HG02840 (cell line): ENCODE measurements at regions not wholly inside any gene's neighbourhood (a gene's known extent, or its start where the extent isn't known, plus 50 kb on each side); places are given as distances from the start of the nearest gene placed in this dataset.

ENCODE experiments used
- ATAC-seq: cut with Tn5 transposase; IDR thresholded peaks from one replicate; pipeline ENCODE4 v1.9.1; 2021; ENCODE audit warnings: mild to moderate bottlenecking, moderate library complexity, moderate number of reproducible peaks; ENCODE audit not compliant: unreplicated experiment, low FRiP score

GRCh38 chr6:92752114-92752513, 667.2 kb downstream of the EPHA7 start:
- ATAC-seq: no peak

DNA sequence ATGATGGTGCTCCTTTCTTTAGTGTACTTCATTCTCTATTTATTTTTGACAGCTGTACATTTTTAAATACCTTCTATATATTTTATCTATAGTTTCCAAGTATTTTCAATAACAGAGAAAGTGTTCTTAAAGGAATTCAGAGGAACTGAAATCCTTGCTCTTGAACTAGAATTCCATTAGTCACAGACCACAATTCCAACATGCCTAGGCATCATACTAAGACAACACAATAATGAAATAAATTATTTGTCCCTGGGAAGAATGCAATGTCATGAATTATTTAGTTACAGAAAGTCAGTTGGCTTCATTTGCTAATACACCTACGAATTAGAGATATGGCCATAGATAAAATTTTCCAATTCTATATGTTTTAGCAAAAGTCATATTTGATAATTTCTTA, 671.2 kb downstream of the EPHA7 start:
- ATAC-seq: no peak

DNA sequence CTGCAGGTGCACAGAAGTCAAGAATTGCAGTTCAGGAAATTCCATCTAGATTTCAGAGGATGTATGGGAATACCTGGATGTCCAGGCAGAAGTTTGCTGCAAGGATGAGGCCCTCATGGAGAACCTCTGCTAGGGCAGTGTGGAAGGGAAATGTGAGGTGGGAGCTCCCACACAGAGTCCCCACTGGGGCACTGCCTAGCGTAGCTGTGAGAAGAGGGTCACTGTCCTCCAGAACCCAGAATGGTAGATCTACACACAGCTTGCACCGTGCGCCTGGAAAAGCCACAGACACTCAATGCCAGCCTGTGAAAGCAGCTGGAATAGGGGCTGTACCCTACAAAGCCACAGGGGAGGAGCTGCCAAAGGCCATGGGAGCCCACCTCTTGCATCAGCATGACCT, 681.4 kb downstream of the EPHA7 start:
- no peak for ATAC-seq

DNA sequence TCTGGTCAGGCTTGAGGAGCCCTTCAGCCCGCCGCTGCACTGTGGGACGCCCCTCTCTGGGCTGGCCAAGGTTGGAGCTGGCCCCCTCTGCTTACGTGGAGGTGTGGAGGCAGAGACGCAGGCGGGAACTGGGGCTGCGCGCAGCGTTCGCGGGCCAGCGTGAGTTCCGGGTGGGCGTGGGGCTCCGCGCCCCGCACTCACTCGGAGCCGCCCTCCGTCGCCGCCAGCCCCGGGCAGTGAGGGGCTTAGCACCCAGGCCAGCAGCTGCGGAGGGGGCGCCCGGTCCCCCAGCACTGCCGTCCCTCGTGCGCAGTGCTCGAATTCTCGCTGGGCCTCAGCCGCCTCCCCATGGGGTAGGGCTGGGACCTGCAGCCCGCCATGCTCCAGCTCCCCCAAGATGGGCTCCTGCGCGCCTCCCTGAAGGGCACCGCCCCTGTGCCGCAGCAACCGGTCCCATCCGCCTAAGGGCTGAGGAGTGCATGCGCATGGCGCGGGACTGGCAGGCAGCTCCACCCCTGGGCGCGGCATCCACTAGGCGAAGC, 695.9 kb downstream of the EPHA7 start:
- no peak for ATAC-seq

- no peak for ATAC-seq
These were observed 699.6 kb downstream of the EPHA7 start for GRCh38 chr6:92719773-92720172.

- no peak for ATAC-seq
These were observed 702.7 kb downstream of the EPHA7 start for GRCh38 chr6:92716638-92717037.

- ATAC-seq: no peak
These were observed 703.4 kb downstream of the EPHA7 start for GRCh38 chr6:92715991-92716390.

DNA sequence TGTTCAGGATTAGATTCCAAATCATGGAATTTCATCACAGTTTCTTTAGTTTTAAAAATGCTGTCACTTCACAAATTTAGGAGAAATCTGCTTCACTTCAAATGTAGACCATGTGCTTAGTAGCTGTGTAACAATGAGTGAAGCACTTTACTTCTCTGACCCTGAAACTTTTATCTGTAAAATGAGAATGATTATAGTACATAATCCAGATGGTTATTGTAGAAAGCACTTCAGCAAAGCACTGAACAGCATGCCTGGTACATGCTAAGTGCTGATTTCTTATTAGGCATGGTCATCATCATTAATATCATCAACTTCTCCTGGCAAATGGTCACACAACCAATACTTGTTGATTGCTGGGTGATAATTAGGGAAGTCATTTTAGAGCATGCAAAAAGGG, 705.0 kb downstream of the EPHA7 start:
- no peak for ATAC-seq

- peak; percentile 89 for ATAC-seq
These were observed 709.3 kb downstream of the EPHA7 start for GRCh38 chr6:92710048-92710447.

DNA sequence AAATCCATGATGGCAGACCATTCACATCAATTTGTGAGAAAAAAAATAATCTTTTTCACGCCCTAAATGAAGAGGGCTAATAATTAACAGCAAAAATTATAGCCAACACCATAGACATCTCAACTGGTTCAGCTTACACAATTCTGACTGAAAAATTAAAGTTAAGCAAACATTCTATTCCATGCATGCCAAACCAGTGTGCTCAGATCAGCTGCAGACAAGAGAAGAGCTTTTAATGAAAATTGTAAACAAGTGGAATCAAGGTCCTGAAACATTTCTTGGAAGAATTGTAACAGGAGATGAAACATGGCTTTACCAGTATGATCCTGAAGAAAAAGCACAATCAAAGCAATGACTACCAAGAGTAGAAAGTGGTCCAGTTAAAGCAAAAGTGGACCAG, 710.4 kb downstream of the EPHA7 start:
- ATAC-seq: no peak

GRCh38 chr6:92708270-92708669, 711.1 kb downstream of the EPHA7 start:
- no peak for ATAC-seq

DNA sequence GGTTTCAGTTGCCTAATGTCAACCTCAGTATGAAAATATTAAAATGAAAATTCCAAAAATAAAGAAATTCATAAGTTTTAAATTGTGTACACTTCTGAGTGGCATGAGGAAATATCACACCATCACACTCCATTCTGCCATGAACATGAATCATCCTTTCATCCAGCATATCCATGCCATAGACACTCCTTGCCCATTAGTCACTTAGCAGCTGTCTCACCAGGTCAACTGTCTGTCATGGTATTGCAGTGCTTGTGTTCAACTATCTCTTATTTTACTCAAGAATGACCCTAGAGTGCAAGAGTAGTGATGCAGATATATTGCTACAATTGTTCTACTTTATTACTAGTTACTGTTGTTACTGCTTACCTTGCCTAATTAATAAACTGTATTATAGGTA, 712.4 kb downstream of the EPHA7 start:
- ATAC-seq: no peak

DNA sequence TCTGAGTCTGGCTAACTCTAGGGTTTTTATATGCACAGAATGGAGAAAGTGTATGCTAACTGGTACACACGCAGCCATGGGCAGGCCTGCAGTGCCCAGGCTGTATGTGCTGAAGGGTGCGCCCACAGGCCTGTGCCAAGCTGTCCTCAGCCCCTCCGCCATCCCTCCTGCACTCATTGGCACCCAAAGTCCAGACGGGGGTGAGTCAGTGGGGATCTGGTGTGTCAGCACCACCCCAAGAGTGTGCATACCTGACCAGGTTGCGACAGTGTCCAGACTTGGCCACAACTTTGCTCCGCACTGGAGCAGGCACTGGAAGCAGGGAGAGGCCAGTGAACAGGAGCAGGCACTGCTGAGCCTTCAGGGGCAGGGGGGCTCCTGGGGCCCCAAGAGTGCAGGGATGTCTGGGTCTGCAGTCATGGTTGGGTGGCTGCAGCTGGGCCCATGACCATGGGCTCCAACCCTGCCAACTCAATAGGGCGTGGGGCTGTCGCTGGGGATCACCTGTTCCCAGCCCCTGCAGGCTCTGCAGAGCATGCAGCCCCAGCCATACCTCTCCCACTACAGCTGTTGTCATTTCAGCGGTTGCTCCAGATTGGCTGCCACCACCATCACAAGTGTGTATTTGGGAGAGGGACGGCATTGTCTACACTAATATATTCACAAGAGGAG, 717.8 kb downstream of the EPHA7 start:
- ATAC-seq: no peak

GRCh38 chr6:92700411-92700810, 718.9 kb downstream of the EPHA7 start:
- no peak for ATAC-seq

GRCh38 chr6:92690997-92691599, 728.3 kb downstream of the EPHA7 start:
- no peak for ATAC-seq

DNA sequence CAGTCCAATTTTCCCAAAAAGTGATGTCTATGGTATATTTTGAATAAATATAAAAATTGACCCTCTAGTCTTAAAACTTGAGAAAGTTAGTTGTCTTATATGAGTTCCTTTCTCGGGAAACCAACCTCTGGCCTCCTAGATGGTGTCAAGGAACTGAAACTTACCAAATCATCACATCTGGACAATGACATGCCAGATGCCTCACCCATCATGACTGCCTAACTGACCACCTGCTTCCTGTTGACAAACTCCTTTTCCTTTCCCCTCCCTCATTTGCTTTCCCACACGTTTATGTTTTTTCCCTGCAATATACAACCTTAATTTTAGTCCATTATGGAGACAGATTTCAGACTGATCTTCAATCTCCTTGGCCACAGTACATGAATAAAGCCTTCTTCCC, 731.0 kb downstream of the EPHA7 start:
- ATAC-seq: no peak

DNA sequence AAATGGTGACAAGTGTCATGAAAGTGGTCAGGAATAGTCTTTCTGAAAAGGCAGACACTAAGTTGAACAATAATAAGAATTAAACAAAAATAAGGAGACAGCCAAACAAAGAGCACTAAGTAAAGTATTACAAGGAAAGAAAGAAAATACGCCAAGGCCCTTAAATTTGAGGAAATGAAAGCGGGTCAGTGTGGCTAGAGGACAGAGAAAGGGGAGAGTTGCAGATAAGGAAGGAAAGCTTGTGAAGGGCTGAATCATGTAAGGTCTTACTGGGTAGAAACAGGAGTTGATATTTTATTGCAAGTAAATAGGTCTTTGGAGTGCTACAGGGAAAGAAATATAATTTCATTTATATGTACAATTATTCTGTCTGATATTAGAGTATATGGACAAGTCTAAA, 732.1 kb downstream of the EPHA7 start:
- ATAC-seq: no peak

GRCh38 chr6:92684386-92684785, 735.0 kb downstream of the EPHA7 start:
- ATAC-seq: no peak

DNA sequence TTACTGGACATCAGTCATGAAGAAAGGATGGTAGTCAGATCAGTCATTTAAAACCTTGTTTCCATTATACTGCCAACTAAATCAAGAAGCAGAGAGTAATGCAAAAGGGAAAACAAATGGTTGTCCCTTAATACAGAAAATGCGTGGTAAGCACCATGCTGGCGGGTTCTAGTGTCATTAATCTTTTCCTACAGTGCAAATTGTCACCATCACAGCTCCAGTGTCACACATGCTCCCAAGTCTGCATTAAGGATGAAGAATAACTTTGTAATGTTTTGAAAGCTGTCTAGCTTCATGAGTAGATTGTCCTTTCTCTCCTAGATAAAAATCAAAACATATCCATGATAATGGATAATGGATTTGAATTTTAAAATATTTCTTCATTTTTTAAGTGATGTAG, 735.6 kb downstream of the EPHA7 start:
- no peak for ATAC-seq

GRCh38 chr6:92682516-92683398, 736.6 kb downstream of the EPHA7 start:
- no peak for ATAC-seq

GRCh38 chr6:92681401-92681800, 738.0 kb downstream of the EPHA7 start:
- ATAC-seq: no peak
